WTC11 (cell line): ENCODE measurements at regions not wholly inside any gene's neighbourhood (a gene's known extent, or its start where the extent isn't known, plus 50 kb on each side); places are given as distances from the start of the nearest gene placed in this dataset.

Experiments used
- ATAC-seq: fragments of 200-7000 bp; cut with Tn5 transposase; 2 replicates; pipeline ENCODE4 v1.10.0; 2021; ENCODE audit warnings: mild to moderate bottlenecking, moderate library complexity
- CTCF ChIA-PET: fragments of 300-600 bp; sonication (Branson Sonifier 250); formaldehyde crosslinking; loops from one replicate; lab custom pipeline; 2021; ENCODE audit warnings: antibody characterized with exemption; lab: Charles Lee
- POLR2A ChIA-PET: fragments of 350-600 bp; sonication (Branson Sonifier 250); formaldehyde crosslinking; loops from one replicate; lab custom pipeline; 2021; ENCODE audit warnings: antibody characterized with exemption; lab: Charles Lee
- DNase-seq: peaks from one replicate; pipeline ENCODE4 v3.0.0; 2021; ENCODE audit warnings: low spot score
- H3K27ac Mint-ChIP-seq: 2 replicates; pipeline ENCODE4 v1.8.0; 2021; ENCODE audit warnings: mixed read lengths
- H3K27me3 Mint-ChIP-seq: 2 replicates; pipeline ENCODE4 v1.8.0; 2021; ENCODE audit warnings: low read depth, mild to moderate bottlenecking, moderate library complexity, mixed read lengths
- H3K36me3 Mint-ChIP-seq: 2 replicates; pipeline ENCODE4 v1.8.0; 2021; ENCODE audit warnings: mixed read lengths
- H3K4me1 Mint-ChIP-seq: 2 replicates; pipeline ENCODE4 v1.8.0; 2022; ENCODE audit warnings: mixed read lengths
- H3K4me3 Mint-ChIP-seq: 2 replicates; pipeline ENCODE4 v1.8.0; 2021; ENCODE audit warnings: mild to moderate bottlenecking, moderate library complexity, mixed read lengths
- H3K9me3 Mint-ChIP-seq: 2 replicates; pipeline ENCODE4 v1.8.0; 2021; ENCODE audit warnings: mixed read lengths
- EMX1 ChIP-seq: fragments of 250-450 bp; sonication (Bioruptor Pico); IDR thresholded peaks from 2 replicates; pipeline ENCODE4 v1.8.0; 2021; ENCODE audit warnings: mild to moderate bottlenecking
- ESRRA ChIP-seq: sonication (generic); formaldehyde crosslinking; IDR thresholded peaks from 2 replicates; pipeline ENCODE4 v1.8.1; 2022; ENCODE audit warnings: mild to moderate bottlenecking, missing genetic modification reagents, borderline replicate concordance
- ETV6 ChIP-seq: sonication (generic); formaldehyde crosslinking; IDR thresholded peaks from 2 replicates; pipeline ENCODE4 v1.8.1; 2022; ENCODE audit warnings: mild to moderate bottlenecking, missing genetic modification reagents
- KAT7 ChIP-seq: sonication (generic); formaldehyde crosslinking; IDR thresholded peaks from 2 replicates; pipeline ENCODE4 v1.8.1; 2023; ENCODE audit warnings: missing genetic modification reagents, mild to moderate bottlenecking, borderline replicate concordance
- MXD4 ChIP-seq: fragments of 250-450 bp; sonication (Bioruptor Pico); IDR thresholded peaks from 2 replicates; pipeline ENCODE4 v1.8.0; 2021; ENCODE audit warnings: mild to moderate bottlenecking, moderate library complexity, borderline replicate concordance
- SOX15 ChIP-seq: fragments of 250-450 bp; sonication (Bioruptor Pico); IDR thresholded peaks from 2 replicates; pipeline ENCODE4 v1.9.0; 2021; ENCODE audit warnings: mild to moderate bottlenecking
- SP1 ChIP-seq: sonication (generic); formaldehyde crosslinking; conservative IDR thresholded peaks from 2 replicates; pipeline ENCODE4 v1.8.1; 2022; ENCODE audit warnings: missing genetic modification reagents
- TCF7 ChIP-seq: sonication (generic); formaldehyde crosslinking; IDR thresholded peaks from 2 replicates; pipeline ENCODE4 v1.8.0; 2022; ENCODE audit warnings: mild to moderate bottlenecking, low read depth, missing genetic modification reagents, moderate library complexity
- ZBTB21 ChIP-seq: sonication (generic); formaldehyde crosslinking; IDR thresholded peaks from 2 replicates; pipeline ENCODE4 v1.8.1; 2023; ENCODE audit warnings: mild to moderate bottlenecking, missing genetic modification reagents, borderline replicate concordance
- ZNF121 ChIP-seq: sonication (generic); formaldehyde crosslinking; IDR thresholded peaks from 2 replicates; pipeline ENCODE4 v1.8.0; 2023; ENCODE audit warnings: missing genetic modification reagents
- ZNF671 ChIP-seq: fragments of 250-450 bp; sonication (Bioruptor Pico); IDR thresholded peaks from 2 replicates; pipeline ENCODE4 v1.8.0; 2021; ENCODE audit warnings: mild to moderate bottlenecking
- TF ChIP-seq, protein P1 (sequence below): fragments of 250-450 bp; sonication (Bioruptor Pico); IDR thresholded peaks from 2 replicates; pipeline ENCODE4 v1.9.0; 2021; ENCODE audit warnings: mild to moderate bottlenecking
- TF ChIP-seq, protein P2 (sequence below): fragments of 250-450 bp; sonication (Bioruptor Pico); IDR thresholded peaks from 2 replicates; pipeline ENCODE4 v1.9.0; 2021; ENCODE audit warnings: mild to moderate bottlenecking, borderline replicate concordance
- TF ChIP-seq, protein P3 (sequence below): sonication (generic); formaldehyde crosslinking; IDR thresholded peaks from 2 replicates; pipeline ENCODE4 v1.8.1; 2023; ENCODE audit warnings: mild to moderate bottlenecking, missing genetic modification reagents
- TF ChIP-seq, protein P4 (sequence below): fragments of 200-600 bp; IDR thresholded peaks from 2 replicates; pipeline ENCODE4 v1.8.0; 2022; ENCODE audit warnings: antibody characterized with exemption
- TF ChIP-seq, protein P5 (sequence below): sonication (generic); formaldehyde crosslinking; IDR thresholded peaks from 2 replicates; pipeline ENCODE4 v1.8.1; 2022; ENCODE audit warnings: low read depth, mild to moderate bottlenecking, moderate library complexity, missing genetic modification reagents, borderline replicate concordance
- TF ChIP-seq, protein P6 (sequence below): fragments of 250-450 bp; sonication (Bioruptor Pico); IDR thresholded peaks from 2 replicates; pipeline ENCODE4 v1.9.0; 2021; ENCODE audit warnings: moderate library complexity, mild to moderate bottlenecking, inconsistent platforms, borderline replicate concordance
- TF ChIP-seq, protein P7 (sequence below): sonication (generic); formaldehyde crosslinking; IDR thresholded peaks from 2 replicates; pipeline ENCODE4 v1.8.0; 2022; ENCODE audit warnings: mild to moderate bottlenecking, missing genetic modification reagents

DNA sequence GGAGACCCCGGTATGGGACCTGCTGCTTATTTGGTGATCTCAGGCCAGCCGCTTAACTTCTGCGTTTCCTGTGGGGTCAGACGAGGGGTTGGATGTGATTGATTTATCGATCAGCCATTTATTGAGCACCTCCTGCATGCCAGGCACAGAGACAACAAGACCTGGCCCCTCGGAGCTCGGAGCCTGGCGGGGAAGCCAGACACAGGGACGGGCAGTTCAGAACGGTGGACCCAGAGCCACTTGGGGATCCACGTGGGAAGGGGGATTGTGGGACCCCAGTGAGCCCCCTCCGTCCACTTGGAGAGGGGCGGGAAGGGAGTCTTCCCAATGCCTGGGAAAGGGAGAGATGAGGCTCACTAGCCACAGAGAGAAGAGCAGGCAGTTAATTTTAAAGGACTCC, 84.7 kb upstream of the CIBAR2 start:
- POLR2A ChIA-PET, result no interaction called here
- CTCF ChIA-PET, result interaction anchor here (1.1 to 2.6 kb wide), 3 partner anchors 9 to 111 kb away, joined by 4 to 7 read pairs (median 4); no protein-coding TSS in a partner anchor
- Mint-ChIP-seq H3K27ac (peak overlapping the region; percentile 38; the same call in 1 of the 2 replicates), H3K36me3 (peaks cover 6% of the 10 kb centered on the region; the same call in 1 of the 2 replicates), H3K27me3 (no peaks in the 10 kb centered on the region), H3K4me3 (no peak overlapping the region), H3K4me1 (peaks cover 19% of the 10 kb centered on the region), H3K9me3 (0 out of 2 replicates have a peak, but pooled peaks cover 3% of the 10 kb centered on the region)
- ATAC-seq (no peak), DNase-seq (no peak)
- TF ChIP-seq, protein P1, sequence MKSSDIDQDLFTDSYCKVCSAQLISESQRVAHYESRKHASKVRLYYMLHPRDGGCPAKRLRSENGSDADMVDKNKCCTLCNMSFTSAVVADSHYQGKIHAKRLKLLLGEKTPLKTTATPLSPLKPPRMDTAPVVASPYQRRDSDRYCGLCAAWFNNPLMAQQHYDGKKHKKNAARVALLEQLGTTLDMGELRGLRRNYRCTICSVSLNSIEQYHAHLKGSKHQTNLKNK, result no peak
- TF ChIP-seq, protein P2, sequence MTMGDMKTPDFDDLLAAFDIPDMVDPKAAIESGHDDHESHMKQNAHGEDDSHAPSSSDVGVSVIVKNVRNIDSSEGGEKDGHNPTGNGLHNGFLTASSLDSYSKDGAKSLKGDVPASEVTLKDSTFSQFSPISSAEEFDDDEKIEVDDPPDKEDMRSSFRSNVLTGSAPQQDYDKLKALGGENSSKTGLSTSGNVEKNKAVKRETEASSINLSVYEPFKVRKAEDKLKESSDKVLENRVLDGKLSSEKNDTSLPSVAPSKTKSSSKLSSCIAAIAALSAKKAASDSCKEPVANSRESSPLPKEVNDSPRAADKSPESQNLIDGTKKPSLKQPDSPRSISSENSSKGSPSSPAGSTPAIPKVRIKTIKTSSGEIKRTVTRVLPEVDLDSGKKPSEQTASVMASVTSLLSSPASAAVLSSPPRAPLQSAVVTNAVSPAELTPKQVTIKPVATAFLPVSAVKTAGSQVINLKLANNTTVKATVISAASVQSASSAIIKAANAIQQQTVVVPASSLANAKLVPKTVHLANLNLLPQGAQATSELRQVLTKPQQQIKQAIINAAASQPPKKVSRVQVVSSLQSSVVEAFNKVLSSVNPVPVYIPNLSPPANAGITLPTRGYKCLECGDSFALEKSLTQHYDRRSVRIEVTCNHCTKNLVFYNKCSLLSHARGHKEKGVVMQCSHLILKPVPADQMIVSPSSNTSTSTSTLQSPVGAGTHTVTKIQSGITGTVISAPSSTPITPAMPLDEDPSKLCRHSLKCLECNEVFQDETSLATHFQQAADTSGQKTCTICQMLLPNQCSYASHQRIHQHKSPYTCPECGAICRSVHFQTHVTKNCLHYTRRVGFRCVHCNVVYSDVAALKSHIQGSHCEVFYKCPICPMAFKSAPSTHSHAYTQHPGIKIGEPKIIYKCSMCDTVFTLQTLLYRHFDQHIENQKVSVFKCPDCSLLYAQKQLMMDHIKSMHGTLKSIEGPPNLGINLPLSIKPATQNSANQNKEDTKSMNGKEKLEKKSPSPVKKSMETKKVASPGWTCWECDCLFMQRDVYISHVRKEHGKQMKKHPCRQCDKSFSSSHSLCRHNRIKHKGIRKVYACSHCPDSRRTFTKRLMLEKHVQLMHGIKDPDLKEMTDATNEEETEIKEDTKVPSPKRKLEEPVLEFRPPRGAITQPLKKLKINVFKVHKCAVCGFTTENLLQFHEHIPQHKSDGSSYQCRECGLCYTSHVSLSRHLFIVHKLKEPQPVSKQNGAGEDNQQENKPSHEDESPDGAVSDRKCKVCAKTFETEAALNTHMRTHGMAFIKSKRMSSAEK (CRISPR knock-in tag), result no peak
- TF ChIP-seq, protein P3, sequence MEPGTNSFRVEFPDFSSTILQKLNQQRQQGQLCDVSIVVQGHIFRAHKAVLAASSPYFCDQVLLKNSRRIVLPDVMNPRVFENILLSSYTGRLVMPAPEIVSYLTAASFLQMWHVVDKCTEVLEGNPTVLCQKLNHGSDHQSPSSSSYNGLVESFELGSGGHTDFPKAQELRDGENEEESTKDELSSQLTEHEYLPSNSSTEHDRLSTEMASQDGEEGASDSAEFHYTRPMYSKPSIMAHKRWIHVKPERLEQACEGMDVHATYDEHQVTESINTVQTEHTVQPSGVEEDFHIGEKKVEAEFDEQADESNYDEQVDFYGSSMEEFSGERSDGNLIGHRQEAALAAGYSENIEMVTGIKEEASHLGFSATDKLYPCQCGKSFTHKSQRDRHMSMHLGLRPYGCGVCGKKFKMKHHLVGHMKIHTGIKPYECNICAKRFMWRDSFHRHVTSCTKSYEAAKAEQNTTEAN (CRISPR knock-in tag), result no peak
- TF ChIP-seq SOX15 (no peak), MXD4 (no peak), ZBTB21 (CRISPR knock-in tag) (no peak), ZNF671 (CRISPR knock-in tag) (no peak), TCF7 (CRISPR knock-in tag) (no peak), ETV6 (CRISPR knock-in tag) (no peak), KAT7 (CRISPR knock-in tag) (no peak), ZNF121 (CRISPR knock-in tag) (no peak), EMX1 (CRISPR knock-in tag) (no peak), SP1 (CRISPR knock-in tag) (no peak), ESRRA (CRISPR knock-in tag) (no peak)
- TF ChIP-seq, protein P4, sequence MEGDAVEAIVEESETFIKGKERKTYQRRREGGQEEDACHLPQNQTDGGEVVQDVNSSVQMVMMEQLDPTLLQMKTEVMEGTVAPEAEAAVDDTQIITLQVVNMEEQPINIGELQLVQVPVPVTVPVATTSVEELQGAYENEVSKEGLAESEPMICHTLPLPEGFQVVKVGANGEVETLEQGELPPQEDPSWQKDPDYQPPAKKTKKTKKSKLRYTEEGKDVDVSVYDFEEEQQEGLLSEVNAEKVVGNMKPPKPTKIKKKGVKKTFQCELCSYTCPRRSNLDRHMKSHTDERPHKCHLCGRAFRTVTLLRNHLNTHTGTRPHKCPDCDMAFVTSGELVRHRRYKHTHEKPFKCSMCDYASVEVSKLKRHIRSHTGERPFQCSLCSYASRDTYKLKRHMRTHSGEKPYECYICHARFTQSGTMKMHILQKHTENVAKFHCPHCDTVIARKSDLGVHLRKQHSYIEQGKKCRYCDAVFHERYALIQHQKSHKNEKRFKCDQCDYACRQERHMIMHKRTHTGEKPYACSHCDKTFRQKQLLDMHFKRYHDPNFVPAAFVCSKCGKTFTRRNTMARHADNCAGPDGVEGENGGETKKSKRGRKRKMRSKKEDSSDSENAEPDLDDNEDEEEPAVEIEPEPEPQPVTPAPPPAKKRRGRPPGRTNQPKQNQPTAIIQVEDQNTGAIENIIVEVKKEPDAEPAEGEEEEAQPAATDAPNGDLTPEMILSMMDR, result no peak
- TF ChIP-seq, protein P5, sequence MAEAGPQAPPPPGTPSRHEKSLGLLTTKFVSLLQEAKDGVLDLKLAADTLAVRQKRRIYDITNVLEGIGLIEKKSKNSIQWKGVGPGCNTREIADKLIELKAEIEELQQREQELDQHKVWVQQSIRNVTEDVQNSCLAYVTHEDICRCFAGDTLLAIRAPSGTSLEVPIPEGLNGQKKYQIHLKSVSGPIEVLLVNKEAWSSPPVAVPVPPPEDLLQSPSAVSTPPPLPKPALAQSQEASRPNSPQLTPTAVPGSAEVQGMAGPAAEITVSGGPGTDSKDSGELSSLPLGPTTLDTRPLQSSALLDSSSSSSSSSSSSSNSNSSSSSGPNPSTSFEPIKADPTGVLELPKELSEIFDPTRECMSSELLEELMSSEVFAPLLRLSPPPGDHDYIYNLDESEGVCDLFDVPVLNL (CRISPR knock-in tag), result no peak
- TF ChIP-seq, protein P6, sequence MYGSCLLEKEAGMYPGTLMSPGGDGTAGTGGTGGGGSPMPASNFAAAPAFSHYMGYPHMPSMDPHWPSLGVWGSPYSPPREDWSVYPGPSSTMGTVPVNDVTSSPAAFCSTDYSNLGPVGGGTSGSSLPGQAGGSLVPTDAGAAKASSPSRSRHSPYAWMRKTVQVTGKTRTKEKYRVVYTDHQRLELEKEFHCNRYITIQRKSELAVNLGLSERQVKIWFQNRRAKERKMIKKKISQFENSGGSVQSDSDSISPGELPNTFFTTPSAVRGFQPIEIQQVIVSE, result no peak
- TF ChIP-seq, protein P7, sequence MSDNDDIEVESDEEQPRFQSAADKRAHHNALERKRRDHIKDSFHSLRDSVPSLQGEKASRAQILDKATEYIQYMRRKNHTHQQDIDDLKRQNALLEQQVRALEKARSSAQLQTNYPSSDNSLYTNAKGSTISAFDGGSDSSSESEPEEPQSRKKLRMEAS (CRISPR knock-in tag), result no peak
